HL-60 (cell line): ENCODE measurements at regions not wholly inside any gene's neighbourhood (a gene's known extent, or its start where the extent isn't known, plus 50 kb on each side); places are given as distances from the start of the nearest gene placed in this dataset.

Source experiments
- DNase-seq, 2 experiments: peaks; one replicate each; pipeline ENCODE4 v3.0.0-alpha.2; 2010 to 2020; ENCODE audit warnings: low read depth in 1 of 2, low spot score in 1 of 2
- H3K27ac ChIP-seq: fragments of 250-450 bp; sonication (Bioruptor Pico); replicated peaks from 2 replicates; pipeline ENCODE4 v1.5.1; 2020; ENCODE audit warnings: mild to moderate bottlenecking, moderate library complexity
- H3K27me3 ChIP-seq: fragments of 250-450 bp; sonication (Bioruptor Pico); 2 replicates; pipeline ENCODE4 v1.5.1; 2021; ENCODE audit warnings: mild to moderate bottlenecking, moderate library complexity; ENCODE audit not compliant: insufficient read depth, poor library complexity, severe bottlenecking
- H3K4me3 ChIP-seq: replicated peaks from 2 replicates; pipeline ENCODE4 v1.5.1; 2011; ENCODE audit warnings: mild to moderate bottlenecking, control low read depth, low read length; ENCODE audit not compliant: insufficient read depth
- CTCF ChIP-seq: IDR thresholded peaks from one replicate; pipeline ENCODE4 v1.5.1; 2011; ENCODE audit warnings: low read length, control low read depth, inconsistent platforms; ENCODE audit not compliant: insufficient read depth
- GABPA ChIP-seq: IDR thresholded peaks from 2 replicates; pipeline ENCODE4 v1.6.1; 2012; ENCODE audit warnings: low read depth
- POLR2AphosphoS5 ChIP-seq: IDR thresholded peaks from 2 replicates; pipeline ENCODE4 v1.6.1; 2012; ENCODE audit warnings: low read depth
- REST ChIP-seq: IDR thresholded peaks from 2 replicates; pipeline ENCODE4 v1.6.1; 2012; ENCODE audit warnings: low read depth; ENCODE audit not compliant: insufficient replicate concordance
- SPI1 ChIP-seq: IDR thresholded peaks from 2 replicates; pipeline ENCODE4 v1.6.1; 2012; ENCODE audit warnings: low read depth, mild to moderate bottlenecking, borderline replicate concordance

- H3K27ac ChIP-seq: no peak overlapping the region
- no peak overlapping the region for H3K4me3 ChIP-seq
- H3K27me3 ChIP-seq: no peaks in the 10 kb centered on the region
- TF ChIP-seq POLR2AphosphoS5: no peak
- no peak for TF ChIP-seq SPI1
- TF ChIP-seq GABPA: no peak
- TF ChIP-seq REST: no peak
- no peak for TF ChIP-seq CTCF
- no peak for DNase-seq
Measured at GRCh38 chr10:6722616-6723004, 142.5 kb upstream of the PRKCQ start.

DNA sequence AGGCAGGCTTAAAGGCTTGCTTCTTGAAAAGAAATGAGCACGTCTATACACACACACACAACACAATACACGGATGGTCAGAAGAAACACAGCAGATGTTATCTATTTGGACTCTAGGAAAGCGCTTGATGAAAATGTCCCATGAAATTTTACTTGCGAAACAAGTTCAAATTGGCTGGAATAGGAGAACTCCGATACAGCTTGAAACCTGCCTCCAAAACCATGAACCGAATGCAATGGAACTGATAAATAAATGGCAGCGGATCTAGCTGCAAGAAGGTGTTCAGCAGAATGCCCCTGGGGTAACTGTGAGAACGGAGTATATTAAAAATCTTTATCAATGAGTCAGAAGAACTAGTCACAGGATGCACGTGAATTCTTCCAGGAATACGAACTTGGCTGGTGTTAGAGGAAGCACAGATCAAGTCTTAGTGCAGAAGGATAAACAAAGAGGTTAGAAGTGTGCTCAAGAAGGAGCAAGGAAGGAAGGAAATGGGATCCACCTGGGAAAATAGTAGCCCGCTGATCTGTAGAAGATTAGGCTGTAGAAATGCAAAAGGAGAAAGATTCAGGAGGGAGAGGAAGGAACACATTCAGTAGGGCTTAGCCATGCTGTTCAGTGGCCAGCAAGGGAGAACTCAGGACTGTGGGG is 142.0 kb upstream of the PRKCQ start:
- Histone ChIP-seq H3K4me3 (no peak overlapping the region), H3K27me3 (no peaks in the 10 kb centered on the region), H3K27ac (no peak overlapping the region)
- no peak for TF ChIP-seq REST
- TF ChIP-seq GABPA: no peak
- TF ChIP-seq CTCF: no peak
- TF ChIP-seq SPI1: no peak
- TF ChIP-seq POLR2AphosphoS5: no peak
- DNase-seq: no peak

DNA sequence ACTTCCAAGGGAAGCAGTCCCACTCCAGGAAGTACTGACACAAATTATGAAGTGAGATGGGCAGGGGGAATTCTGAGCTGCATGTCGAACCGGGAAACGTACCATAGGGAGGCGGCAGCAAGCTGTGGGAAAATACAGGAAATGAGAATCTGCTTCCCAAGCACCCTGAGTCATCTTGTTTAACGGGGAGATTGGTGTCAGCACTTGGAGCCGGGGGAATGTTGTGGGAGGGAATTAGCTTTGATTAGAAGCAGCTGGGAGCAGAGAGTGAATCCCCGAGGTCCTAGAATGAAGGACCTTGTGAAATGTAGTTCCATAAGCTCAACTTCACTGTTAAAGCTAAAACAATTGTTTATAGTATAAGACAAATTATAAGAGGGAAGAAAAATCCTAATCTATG is 141.4 kb upstream of the PRKCQ start:
- no peak for DNase-seq
- Histone ChIP-seq H3K4me3 (no peak overlapping the region), H3K27ac (no peak overlapping the region), H3K27me3 (no peaks in the 10 kb centered on the region)
- TF ChIP-seq SPI1: no peak
- TF ChIP-seq GABPA: no peak
- TF ChIP-seq CTCF: no peak
- no peak for TF ChIP-seq POLR2AphosphoS5
- no peak for TF ChIP-seq REST
